HG02938 (cell line): ENCODE measurements at regions not wholly inside any gene's neighbourhood (a gene's known extent, or its start where the extent isn't known, plus 50 kb on each side); places are given as distances from the start of the nearest gene placed in this dataset.

ENCODE experiments used
- ATAC-seq: cut with Tn5 transposase; IDR thresholded peaks from one replicate; pipeline ENCODE4 v1.9.1; 2021; ENCODE audit warnings: mild to moderate bottlenecking, moderate library complexity; ENCODE audit not compliant: unreplicated experiment

DNA sequence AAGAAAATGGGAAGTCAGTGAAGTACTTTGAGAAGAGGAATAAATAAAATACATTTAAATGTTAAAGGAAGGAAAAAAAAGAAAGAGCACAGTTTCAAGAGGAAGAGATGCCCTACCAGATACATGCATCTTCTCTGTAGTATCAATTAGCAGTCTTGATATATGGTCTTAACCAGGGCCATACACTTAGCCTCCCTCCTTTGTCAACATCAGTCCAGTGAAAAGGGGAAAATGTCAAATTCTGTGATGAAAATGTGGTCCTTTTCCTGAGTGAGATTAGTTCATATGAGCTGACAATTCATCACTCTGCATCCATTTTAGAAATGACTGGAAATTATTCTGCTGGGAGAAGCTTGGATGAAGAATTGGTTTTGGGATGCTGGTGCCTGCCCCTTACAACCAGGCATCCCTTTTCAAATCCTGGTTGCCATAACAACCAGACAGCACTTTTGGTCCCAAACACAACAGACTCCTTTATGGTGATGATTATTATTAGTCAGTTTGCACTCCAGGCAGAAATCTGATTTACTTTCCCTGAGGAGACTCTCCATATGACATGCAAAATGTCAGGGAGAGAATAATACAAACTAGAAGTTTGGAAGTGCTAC, 933.6 kb upstream of the CDH8 start:
- ATAC-seq, result no peak

DNA sequence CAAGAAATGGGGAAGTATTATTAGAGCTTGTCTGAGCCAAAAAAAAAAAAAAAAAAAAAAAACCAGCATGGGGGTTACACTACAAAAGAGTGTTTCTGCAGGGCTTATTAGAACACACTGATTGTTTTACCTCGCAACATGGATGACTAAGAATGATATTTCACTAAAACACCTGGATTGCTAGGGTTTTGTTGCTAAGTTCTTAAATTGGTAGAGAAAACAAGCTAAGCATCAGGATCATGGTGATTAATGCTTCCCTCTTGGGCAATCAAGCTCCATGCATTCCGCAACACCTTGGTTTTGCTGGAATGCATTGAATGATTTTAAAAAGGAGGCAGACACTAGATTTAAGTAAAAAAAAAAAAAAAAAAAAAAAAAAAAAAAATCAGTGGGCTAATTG, 931.4 kb upstream of the CDH8 start:
- no peak for ATAC-seq

- ATAC-seq, result no peak
Measured at GRCh38 chr16:62967163-62967562, 930.9 kb upstream of the CDH8 start.

- no peak for ATAC-seq
Measured at GRCh38 chr16:62966626-62967025, 930.4 kb upstream of the CDH8 start.

DNA sequence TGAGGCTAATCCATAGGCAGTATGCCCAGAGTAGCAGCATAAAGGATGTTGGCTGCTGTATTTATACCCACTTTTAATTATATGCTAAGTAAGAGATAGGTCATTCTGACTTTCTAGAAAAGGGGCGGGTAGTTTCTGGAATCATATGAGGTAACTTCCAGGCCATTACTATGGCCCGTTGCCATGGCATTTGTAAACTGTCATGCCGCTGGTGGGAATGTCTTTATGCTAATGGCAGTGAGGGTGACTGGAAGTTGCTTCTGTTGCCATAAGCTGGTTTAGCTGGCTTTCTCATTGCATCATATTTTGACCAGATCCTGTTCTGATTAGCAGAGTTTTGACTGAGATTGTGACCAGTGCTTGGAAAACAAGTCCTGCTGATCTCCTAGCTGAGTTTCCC, 929.6 kb upstream of the CDH8 start:
- ATAC-seq, result no peak

- ATAC-seq, result no peak
Measured at GRCh38 chr16:62963846-62964245, 927.6 kb upstream of the CDH8 start.

DNA sequence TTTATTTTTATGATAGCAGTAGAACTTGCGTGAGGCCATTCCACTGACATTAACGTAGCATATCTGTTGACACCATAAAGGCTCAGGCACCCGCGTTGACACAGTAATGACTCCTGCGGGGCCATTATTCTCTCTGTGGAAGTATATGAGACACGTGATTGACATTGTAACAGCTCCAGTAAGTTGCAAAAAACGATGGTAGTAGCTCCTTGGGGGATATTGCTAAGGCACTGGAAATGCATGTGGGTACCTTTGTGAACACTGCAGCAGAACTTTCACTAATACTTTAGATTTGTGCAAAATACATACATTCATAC, 918.8 kb upstream of the CDH8 start:
- no peak for ATAC-seq

DNA sequence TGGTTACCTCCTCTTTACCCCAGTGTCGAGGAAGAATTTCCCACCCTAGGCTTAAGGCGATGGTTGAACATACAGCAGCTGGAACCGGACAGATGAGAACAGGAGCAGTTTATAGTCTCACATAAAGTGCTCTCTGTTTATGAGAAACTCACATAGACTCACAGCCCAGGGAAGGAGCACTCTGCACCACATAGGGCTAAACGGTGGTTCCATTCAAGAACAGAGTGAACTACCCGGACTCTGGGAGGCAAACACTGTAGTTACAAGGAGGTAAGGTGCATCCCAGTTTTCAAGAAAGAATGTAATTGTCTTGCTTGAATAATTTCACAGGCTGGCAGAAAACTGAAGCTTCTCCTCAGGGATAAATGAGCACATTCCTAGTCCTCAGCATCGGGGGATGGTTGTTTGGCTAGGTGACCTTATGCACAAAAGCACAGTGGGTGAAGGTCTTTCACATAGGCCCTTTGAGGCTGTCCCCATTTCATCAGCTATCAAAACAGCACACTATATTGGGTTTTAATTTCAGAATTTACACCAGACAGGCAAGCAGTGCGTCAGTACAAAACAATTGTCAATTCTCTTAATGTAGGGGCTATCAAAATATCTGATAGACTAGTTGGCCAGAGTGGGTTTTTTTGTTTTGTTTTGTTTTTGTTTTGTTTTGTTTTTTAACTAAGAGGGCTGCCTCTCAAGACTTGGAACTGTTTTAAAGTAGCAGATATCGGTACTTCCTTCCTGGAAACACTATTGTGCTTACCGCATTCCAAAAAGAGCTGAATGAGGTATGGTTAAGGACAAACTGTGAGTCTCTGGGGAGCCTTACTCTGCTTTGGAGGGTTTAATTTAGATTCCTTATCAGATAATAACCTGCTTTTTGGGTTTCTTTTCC, 918.1 kb upstream of the CDH8 start:
- no peak for ATAC-seq

DNA sequence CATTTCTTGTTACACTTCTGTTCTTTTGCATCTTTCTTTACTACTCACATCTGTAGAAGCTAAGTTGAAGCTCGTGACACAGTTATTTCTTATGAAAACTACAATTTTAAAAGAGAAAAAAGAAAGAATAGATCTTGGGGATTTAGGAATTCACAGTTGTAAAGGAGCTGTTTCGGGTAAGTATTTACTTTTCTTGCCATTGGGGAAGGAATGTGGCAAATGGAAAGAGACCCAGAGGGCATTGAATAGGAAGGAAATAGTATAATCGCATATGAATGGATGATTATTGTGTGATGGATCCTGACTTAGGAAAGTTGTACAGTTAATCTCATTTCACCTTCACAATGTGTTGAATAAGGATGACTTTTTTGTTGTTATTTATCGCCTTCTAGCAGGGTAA, 914.1 kb upstream of the CDH8 start:
- no peak for ATAC-seq

DNA sequence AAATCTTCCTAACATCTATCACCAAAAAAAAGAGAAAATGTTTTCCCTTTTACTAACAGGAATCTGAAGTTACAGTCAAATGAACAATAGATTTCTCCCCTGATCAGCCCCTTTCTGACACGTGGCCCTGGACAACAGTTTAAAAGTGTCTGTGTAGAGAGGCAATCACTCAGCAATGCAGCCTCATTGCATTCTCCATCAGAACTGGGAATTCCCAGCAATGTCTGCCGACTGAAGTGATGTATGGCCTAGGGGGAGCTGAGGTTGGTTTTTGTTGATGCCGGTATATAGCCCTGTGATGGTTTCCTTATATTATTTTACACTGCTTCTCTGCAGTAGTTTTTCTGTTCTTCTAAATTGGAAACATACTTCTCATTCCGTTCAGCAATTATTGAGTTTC, 904.3 kb upstream of the CDH8 start:
- ATAC-seq, result no peak

DNA sequence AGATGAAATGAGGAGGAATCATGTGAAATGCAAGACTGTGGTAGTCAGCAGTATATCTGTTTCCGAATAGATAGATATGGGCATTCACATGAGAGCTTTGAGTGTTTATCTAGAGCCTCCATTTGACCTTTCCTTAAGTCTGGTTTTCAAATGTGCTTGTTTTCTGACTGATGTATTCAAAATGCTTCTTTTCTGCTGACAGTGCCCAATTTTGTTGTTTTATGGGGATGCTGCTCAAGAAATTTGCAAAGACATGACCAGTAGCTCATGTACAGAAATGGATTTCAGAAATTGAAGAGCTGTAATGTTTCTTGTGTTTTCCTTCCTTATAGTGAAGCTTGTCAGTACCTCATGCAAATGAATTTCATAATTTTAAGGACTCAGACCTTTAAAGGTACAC, 903.4 kb upstream of the CDH8 start:
- ATAC-seq, result no peak

- ATAC-seq, result no peak
Measured at GRCh38 chr16:62933929-62934328, 897.7 kb upstream of the CDH8 start.

- ATAC-seq, result no peak
Measured at GRCh38 chr16:62929593-62929992, 893.4 kb upstream of the CDH8 start.

GRCh38 chr16:62927122-62927521, 890.9 kb upstream of the CDH8 start:
- ATAC-seq, result no peak

- ATAC-seq, result no peak
Measured at GRCh38 chr16:62926121-62926801, 890.0 kb upstream of the CDH8 start.

GRCh38 chr16:62921904-62922303, 885.7 kb upstream of the CDH8 start:
- no peak for ATAC-seq

- ATAC-seq, result no peak
Measured at GRCh38 chr16:62913924-62914323, 877.7 kb upstream of the CDH8 start.

DNA sequence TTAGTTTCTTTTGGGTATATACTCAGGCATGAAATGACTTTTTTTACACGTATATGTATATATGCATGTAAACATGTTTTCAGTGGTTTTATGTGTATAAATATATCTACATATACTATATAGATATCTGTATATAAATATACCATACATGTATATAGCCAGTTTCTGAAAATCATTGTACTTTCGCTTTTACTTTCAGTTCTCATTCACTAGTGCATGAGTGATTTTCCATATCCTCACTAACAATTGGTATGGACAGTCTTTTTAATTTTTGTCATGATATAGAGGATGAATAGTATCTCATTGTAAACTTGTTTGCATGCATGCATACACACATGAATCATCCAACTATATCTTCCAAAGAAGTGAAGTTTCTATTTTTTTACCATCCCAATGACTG, 877.1 kb upstream of the CDH8 start:
- ATAC-seq, result no peak

GRCh38 chr16:62909597-62909996, 873.4 kb upstream of the CDH8 start:
- ATAC-seq, result no peak

DNA sequence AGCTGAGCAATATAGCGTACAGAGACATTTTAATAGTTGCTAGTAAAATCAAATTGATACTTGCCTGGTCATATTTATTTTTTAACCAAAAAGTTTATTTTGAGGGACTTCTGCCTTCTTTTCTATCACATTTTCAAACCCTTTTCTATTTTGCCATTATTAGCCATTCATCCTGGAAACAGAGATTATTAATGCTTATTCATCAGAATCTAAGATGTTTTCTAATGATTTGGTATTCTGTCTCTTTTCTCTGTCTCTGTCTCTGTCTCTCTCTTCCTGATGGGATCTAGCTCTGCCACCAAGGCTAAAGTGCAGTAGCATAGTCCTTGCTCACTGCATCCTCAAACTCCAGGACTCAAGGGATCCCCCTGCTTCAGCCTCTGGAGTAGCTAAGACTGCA, 871.3 kb upstream of the CDH8 start:
- no peak for ATAC-seq

- ATAC-seq, result no peak
Measured at GRCh38 chr16:62903961-62904502, 867.8 kb upstream of the CDH8 start.

DNA sequence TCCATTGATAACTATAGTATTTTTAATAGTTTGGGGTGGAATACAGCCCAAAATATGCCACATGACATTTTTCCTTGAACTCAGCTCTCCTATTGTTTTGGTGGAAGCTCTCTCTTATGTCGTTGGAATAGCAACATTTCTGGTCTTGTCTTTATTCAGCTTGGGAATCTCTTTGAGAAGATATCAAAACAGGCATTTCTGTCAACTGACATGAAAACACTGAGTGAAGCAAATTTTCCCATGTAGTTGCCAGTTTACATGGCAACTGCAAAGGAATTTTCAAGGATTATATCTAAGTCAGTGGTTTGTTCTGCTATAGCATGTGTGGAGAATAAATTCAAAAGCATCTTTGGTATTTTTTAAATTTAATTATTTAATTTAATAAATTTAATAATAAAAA, 863.5 kb upstream of the CDH8 start:
- ATAC-seq, result no peak
